ENCODE measurements at regions not wholly inside any gene's neighbourhood (a gene's known extent, or its start where the extent isn't known, plus 50 kb on each side); places are given as distances from the start of the nearest gene placed in this dataset.

- Histone ChIP-seq H3K4me3 (ENCODE audit: insufficient read depth, low read length) (no peak overlapping the region), H3K27ac (ENCODE audit: low read depth, low read length) (no peak overlapping the region), H3K9me3 (ENCODE audit: low read depth, low read length) (no peaks in the 10 kb centered on the region), H4K20me1 (ENCODE audit: insufficient read depth, low read length) (no peaks in the 10 kb centered on the region), H3K36me3 (ENCODE audit: insufficient read depth, low read length) (no peaks in the 10 kb centered on the region), H3K79me2 (ENCODE audit: insufficient read depth, low read length) (no peaks in the 10 kb centered on the region), H3K27me3 (ENCODE audit: insufficient read depth, low read length) (no peaks in the 10 kb centered on the region), H2AFZ (ENCODE audit: low read length) (no peak overlapping the region), H3K4me1 (ENCODE audit: insufficient read depth, low read length) (no peaks in the 10 kb centered on the region), H3K4me2 (ENCODE audit: insufficient read depth, low read length) (no peak overlapping the region)
- DNase-seq (ENCODE audit: insufficient read length, low spot score, missing footprints) = no peak
- TF ChIP-seq CTCF (IDR thresholded peaks at IDR 0.05; ENCODE audit: extremely low read depth, low read depth, low read length) = no peak
These were observed 615.0 kb downstream of the ZNF608 start for GRCh38 chr5:124131466-124131865.

- H3K4me3 ChIP-seq (ENCODE audit: insufficient read depth, low read length) = no peak overlapping the region
- no peaks in the 10 kb centered on the region for H3K27me3 ChIP-seq (ENCODE audit: insufficient read depth, low read length)
- H3K27ac ChIP-seq (ENCODE audit: low read depth, low read length) = no peak overlapping the region
- no peak for TF ChIP-seq CTCF (IDR thresholded peaks at IDR 0.05; ENCODE audit: extremely low read depth, low read depth, low read length)
- no peaks in the 10 kb centered on the region for H4K20me1 ChIP-seq (ENCODE audit: insufficient read depth, low read length)
- no peaks in the 10 kb centered on the region for H3K4me1 ChIP-seq (ENCODE audit: insufficient read depth, low read length)
- DNase-seq (ENCODE audit: insufficient read length, low spot score, missing footprints) = no peak
- H3K4me2 ChIP-seq (ENCODE audit: insufficient read depth, low read length) = no peak overlapping the region
- no peaks in the 10 kb centered on the region for H3K9me3 ChIP-seq (ENCODE audit: low read depth, low read length)
- H3K36me3 ChIP-seq (ENCODE audit: insufficient read depth, low read length) = no peaks in the 10 kb centered on the region
- H2AFZ ChIP-seq (ENCODE audit: low read length) = no peak overlapping the region
- no peaks in the 10 kb centered on the region for H3K79me2 ChIP-seq (ENCODE audit: insufficient read depth, low read length)
These were observed 615.6 kb downstream of the ZNF608 start for GRCh38 chr5:124130816-124131215.

GRCh38 chr5:124128867-124129266 lies 616.9 kb downstream of the CSNK1G3 start:
- Histone ChIP-seq H4K20me1 (ENCODE audit: insufficient read depth, low read length) (no peaks in the 10 kb centered on the region), H3K36me3 (ENCODE audit: insufficient read depth, low read length) (no peaks in the 10 kb centered on the region), H2AFZ (ENCODE audit: low read length) (no peak overlapping the region), H3K27ac (ENCODE audit: low read depth, low read length) (no peak overlapping the region), H3K4me3 (ENCODE audit: insufficient read depth, low read length) (no peak overlapping the region), H3K4me2 (ENCODE audit: insufficient read depth, low read length) (no peak overlapping the region), H3K79me2 (ENCODE audit: insufficient read depth, low read length) (no peaks in the 10 kb centered on the region), H3K27me3 (ENCODE audit: insufficient read depth, low read length) (no peaks in the 10 kb centered on the region), H3K9me3 (ENCODE audit: low read depth, low read length) (no peaks in the 10 kb centered on the region), H3K4me1 (ENCODE audit: insufficient read depth, low read length) (no peaks in the 10 kb centered on the region)
- no peak for TF ChIP-seq CTCF (IDR thresholded peaks at IDR 0.05; ENCODE audit: extremely low read depth, low read depth, low read length)
- no peak for DNase-seq (ENCODE audit: insufficient read length, low spot score, missing footprints)

GRCh38 chr5:124126504-124127217 lies 614.7 kb downstream of the CSNK1G3 start:
- DNase-seq (ENCODE audit: insufficient read length, low spot score, missing footprints) = no peak
- no peak overlapping the region for H3K4me2 ChIP-seq (ENCODE audit: insufficient read depth, low read length)
- H3K27me3 ChIP-seq (ENCODE audit: insufficient read depth, low read length) = no peaks in the 10 kb centered on the region
- no peak overlapping the region for H3K4me3 ChIP-seq (ENCODE audit: insufficient read depth, low read length)
- no peak overlapping the region for H3K27ac ChIP-seq (ENCODE audit: low read depth, low read length)
- no peak overlapping the region for H2AFZ ChIP-seq (ENCODE audit: low read length)
- no peaks in the 10 kb centered on the region for H3K79me2 ChIP-seq (ENCODE audit: insufficient read depth, low read length)
- H4K20me1 ChIP-seq (ENCODE audit: insufficient read depth, low read length) = no peaks in the 10 kb centered on the region
- no peaks in the 10 kb centered on the region for H3K36me3 ChIP-seq (ENCODE audit: insufficient read depth, low read length)
- no peaks in the 10 kb centered on the region for H3K9me3 ChIP-seq (ENCODE audit: low read depth, low read length)
- TF ChIP-seq CTCF (IDR thresholded peaks at IDR 0.05; ENCODE audit: extremely low read depth, low read depth, low read length) = no peak
- no peaks in the 10 kb centered on the region for H3K4me1 ChIP-seq (ENCODE audit: insufficient read depth, low read length)
